GM12865 (cell line): ENCODE measurements at regions not wholly inside any gene's neighbourhood (a gene's known extent, or its start where the extent isn't known, plus 50 kb on each side); places are given as distances from the start of the nearest gene placed in this dataset.

Source experiments
- DNase-seq: peaks from one replicate; pipeline ENCODE4 v3.0.0; 2010; ENCODE audit warnings: low read depth
- H3K4me3 ChIP-seq: 2 replicates; pipeline ENCODE4 v1.5.1; 2011; ENCODE audit warnings: mild to moderate bottlenecking, low read depth, low read length, control low read depth
- TF ChIP-seq, protein P1 (sequence below): IDR thresholded peaks from 2 replicates; pipeline ENCODE4 v1.5.1; 2011; ENCODE audit warnings: low read length, control low read depth, low read depth, inconsistent platforms; ENCODE audit not compliant: insufficient read depth; ENCODE audit errors: missing control alignments

GRCh38 chr2:146366276-146366675 lies 1478.6 kb upstream of the ACVR2A start:
- no peak overlapping the region for H3K4me3 ChIP-seq
- TF ChIP-seq, protein P1, sequence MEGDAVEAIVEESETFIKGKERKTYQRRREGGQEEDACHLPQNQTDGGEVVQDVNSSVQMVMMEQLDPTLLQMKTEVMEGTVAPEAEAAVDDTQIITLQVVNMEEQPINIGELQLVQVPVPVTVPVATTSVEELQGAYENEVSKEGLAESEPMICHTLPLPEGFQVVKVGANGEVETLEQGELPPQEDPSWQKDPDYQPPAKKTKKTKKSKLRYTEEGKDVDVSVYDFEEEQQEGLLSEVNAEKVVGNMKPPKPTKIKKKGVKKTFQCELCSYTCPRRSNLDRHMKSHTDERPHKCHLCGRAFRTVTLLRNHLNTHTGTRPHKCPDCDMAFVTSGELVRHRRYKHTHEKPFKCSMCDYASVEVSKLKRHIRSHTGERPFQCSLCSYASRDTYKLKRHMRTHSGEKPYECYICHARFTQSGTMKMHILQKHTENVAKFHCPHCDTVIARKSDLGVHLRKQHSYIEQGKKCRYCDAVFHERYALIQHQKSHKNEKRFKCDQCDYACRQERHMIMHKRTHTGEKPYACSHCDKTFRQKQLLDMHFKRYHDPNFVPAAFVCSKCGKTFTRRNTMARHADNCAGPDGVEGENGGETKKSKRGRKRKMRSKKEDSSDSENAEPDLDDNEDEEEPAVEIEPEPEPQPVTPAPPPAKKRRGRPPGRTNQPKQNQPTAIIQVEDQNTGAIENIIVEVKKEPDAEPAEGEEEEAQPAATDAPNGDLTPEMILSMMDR = no peak
- no peak for DNase-seq

DNA sequence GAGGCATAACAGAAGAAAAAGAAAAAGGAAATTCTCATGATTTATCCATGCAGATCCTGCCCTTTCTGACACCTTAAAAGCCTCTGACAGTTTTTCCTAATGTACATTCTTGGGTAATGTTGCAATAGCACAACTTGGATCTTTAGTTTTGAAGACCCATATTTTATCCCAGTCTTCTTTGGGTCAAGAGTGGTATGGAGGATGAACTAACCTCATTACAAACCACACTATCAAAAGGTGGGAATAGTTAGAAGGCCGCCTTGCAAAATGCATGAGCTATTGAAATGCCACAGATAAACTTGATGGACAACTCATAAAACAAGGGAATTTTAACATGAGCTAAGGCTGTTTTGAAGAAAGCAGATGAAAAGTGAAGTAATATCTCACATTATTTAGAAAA lies 1479.8 kb upstream of the ACVR2A start:
- H3K4me3 ChIP-seq = no peak overlapping the region
- DNase-seq = no peak

GRCh38 chr2:146363731-146364130 lies 1481.1 kb upstream of the ACVR2A start:
- TF ChIP-seq, protein P1 = no peak
- H3K4me3 ChIP-seq = no peak overlapping the region
- DNase-seq = no peak

More for the DNA sequence above, 1479.8 kb upstream of the ACVR2A start:
- TF ChIP-seq, protein P1 = no peak

- DNase-seq = no peak
- H3K4me3 ChIP-seq = no peak overlapping the region
These were observed 1493.1 kb upstream of the ACVR2A start for GRCh38 chr2:146351689-146352088.

DNA sequence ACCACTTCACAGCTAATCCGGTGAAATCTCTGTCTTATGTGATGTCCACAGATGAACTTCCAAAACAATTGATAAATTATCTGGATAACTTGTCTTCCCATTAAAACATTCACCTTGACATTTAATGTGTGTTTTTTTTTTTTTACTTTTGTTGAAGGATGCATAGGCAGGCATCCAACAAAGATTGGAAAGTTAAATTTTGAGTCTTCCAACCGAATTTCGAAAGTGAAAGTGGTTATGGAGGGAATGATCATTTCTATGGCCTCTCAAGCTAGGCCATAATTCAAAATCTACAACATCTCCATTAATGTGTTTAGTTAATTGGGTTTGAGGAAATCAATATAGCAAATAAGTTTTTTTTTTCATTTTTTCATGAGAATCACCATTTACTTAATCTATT lies 1495.5 kb upstream of the ACVR2A start:
- TF ChIP-seq, protein P1 = no peak
- no peak for DNase-seq
- no peak overlapping the region for H3K4me3 ChIP-seq

More at GRCh38 chr2:146351689-146352088, 1493.1 kb upstream of the ACVR2A start:
- TF ChIP-seq, protein P1 = no peak

GRCh38 chr2:146324951-146325350 lies 1519.9 kb upstream of the ACVR2A start:
- no peak overlapping the region for H3K4me3 ChIP-seq
- TF ChIP-seq, protein P1 = no peak
- DNase-seq = no peak

GRCh38 chr2:146323564-146323963 lies 1521.3 kb upstream of the ACVR2A start:
- no peak overlapping the region for H3K4me3 ChIP-seq
- no peak for DNase-seq
- TF ChIP-seq, protein P1 = no peak
